HG03442 (cell line): ENCODE measurements at regions not wholly inside any gene's neighbourhood (a gene's known extent, or its start where the extent isn't known, plus 50 kb on each side); places are given as distances from the start of the nearest gene placed in this dataset.
"Not testable (repeated sequence)": the region's sequence is repeated elsewhere in the genome, so short reads cannot be mapped to it uniquely, and the experiment has no call there.

ENCODE experiments used
- ATAC-seq: cut with Tn5 transposase; IDR thresholded peaks from one replicate; pipeline ENCODE4 v1.9.1; 2021; ENCODE audit warnings: mild to moderate bottlenecking, moderate library complexity; ENCODE audit not compliant: unreplicated experiment

- no peak for ATAC-seq
Measured at GRCh38 chr7:67662804-67663203, 666.2 kb downstream of the TYW1 start.

- no peak for ATAC-seq
Measured at GRCh38 chr7:67663644-67664043, 667.0 kb downstream of the TYW1 start.

GRCh38 chr7:67666359-67666758 lies 669.7 kb downstream of the TYW1 start:
- ATAC-seq = not testable (repeated sequence)

GRCh38 chr7:67671006-67671548 lies 674.4 kb downstream of the TYW1 start:
- ATAC-seq = no peak

- no peak for ATAC-seq
Measured at GRCh38 chr7:67673861-67674260, 677.2 kb downstream of the TYW1 start.

GRCh38 chr7:67674862-67675261 lies 678.2 kb downstream of the TYW1 start:
- not testable (repeated sequence) for ATAC-seq

- ATAC-seq = no peak
Measured at GRCh38 chr7:67675971-67676370, 679.3 kb downstream of the TYW1 start.

- ATAC-seq = no peak
Measured at GRCh38 chr7:67678419-67678818, 681.8 kb downstream of the TYW1 start.

GRCh38 chr7:67683628-67684027 lies 687.0 kb downstream of the TYW1 start:
- no peak for ATAC-seq

GRCh38 chr7:67690700-67691099 lies 694.1 kb downstream of the TYW1 start:
- ATAC-seq = no peak

- ATAC-seq = no peak
Measured at GRCh38 chr7:67692425-67692824, 695.8 kb downstream of the TYW1 start.

- no peak for ATAC-seq
Measured at GRCh38 chr7:67696124-67696523, 699.5 kb downstream of the TYW1 start.

- ATAC-seq = no peak
Measured at GRCh38 chr7:67696878-67697277, 700.2 kb downstream of the TYW1 start.

- no peak for ATAC-seq
Measured at GRCh38 chr7:67698354-67698753, 701.7 kb downstream of the TYW1 start.

- ATAC-seq = no peak
Measured at GRCh38 chr7:67705850-67706249, 709.2 kb downstream of the TYW1 start.

GRCh38 chr7:67711706-67712105 lies 715.1 kb downstream of the TYW1 start:
- ATAC-seq = no peak

GRCh38 chr7:67713451-67714056 lies 716.9 kb downstream of the TYW1 start:
- no peak for ATAC-seq

GRCh38 chr7:67716729-67717128 lies 720.1 kb downstream of the TYW1 start:
- ATAC-seq = no peak

GRCh38 chr7:67723591-67723990 lies 727.0 kb downstream of the TYW1 start:
- no peak for ATAC-seq

- ATAC-seq = no peak
Measured at GRCh38 chr7:67724435-67724834, 727.8 kb downstream of the TYW1 start.

GRCh38 chr7:67724955-67725354 lies 728.3 kb downstream of the TYW1 start:
- ATAC-seq = no peak

GRCh38 chr7:67725423-67725822 lies 728.8 kb downstream of the TYW1 start:
- no peak for ATAC-seq

GRCh38 chr7:67729771-67730170 lies 733.1 kb downstream of the TYW1 start:
- ATAC-seq = no peak
